Mucosa of gallbladder (tissue), 1 donor: ENCODE measurements at regions not wholly inside any gene's neighbourhood (a gene's known extent, or its start where the extent isn't known, plus 50 kb on each side); places are given as distances from the start of the nearest gene placed in this dataset.

Source experiments
- DNase-seq: peaks from one replicate; pipeline ENCODE4 v3.0.0-alpha.2; 2020; ENCODE audit warnings: low spot score
- donor health status: DM: no; HTN: no; CAD: no.

DNA sequence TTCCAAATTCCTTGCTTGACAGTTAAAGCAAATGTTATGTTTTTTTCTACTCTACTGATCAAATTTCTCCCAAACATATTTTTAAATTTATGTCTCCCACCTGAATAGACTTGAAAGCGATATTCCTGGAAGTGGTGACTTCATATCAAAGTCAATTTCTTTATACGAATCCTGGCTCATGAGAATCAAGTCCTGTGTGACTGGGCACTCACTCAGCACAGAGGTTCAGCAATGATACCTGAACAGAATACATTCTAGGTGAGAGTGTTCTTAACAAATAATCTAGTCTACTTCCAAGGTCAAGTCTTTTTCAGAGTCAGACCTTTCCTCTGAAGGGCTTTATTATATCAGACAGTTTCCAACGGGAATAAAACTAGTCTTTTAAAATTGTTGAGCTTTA, 1070.6 kb downstream of the TRHDE start:
- DNase-seq = no peak

DNA sequence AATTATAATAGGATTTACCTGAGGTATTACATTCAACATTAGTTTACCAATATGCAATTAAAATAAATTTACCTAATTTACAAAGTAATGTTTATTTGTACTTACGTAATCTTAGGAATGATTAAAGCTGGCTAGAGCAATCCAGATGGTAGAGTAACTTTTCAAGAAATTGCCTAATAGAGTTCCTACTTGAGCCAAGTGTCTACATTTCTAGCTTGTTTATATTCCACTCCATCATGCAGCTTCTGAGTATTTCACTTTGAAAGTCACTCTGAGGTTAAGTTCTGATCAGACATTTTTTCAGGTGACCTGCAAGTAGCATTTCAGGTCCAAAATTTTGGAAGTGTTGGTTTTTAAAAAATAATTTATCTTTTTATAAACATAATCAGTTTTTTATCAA, 1080.7 kb downstream of the TRHDE start:
- no peak for DNase-seq

DNA sequence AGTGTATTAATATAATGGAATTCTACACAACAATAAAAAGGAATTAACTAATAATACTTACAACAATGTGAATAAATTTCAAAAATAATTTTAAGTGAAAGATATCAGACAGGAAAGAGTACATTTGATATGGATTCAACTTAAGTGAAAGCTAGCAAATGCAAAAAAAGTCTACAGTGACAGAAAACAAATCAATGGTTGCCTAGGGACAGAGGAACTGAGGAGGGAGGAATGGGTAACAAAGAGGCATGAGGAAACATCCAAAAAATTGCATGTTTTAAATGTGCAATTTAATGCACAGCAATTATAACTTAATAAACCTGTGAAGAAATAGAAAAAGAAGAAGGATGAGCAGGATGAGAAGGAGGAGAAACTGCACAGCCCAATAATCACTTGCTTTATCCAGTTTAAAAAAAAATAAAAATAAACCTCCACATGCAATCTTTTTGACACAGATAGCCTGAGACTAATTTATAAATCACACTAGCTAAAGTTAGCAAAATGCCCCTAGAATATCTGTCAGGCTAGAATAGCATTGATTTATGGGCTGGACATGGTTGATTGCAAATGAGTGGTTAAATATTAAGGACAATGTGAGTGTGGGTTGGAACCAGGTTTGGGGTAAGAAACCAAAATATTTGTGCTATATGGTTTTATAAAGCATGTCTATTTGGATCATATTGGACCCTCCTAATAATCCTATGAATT, 1089.1 kb downstream of the TRHDE start:
- no peak for DNase-seq

DNA sequence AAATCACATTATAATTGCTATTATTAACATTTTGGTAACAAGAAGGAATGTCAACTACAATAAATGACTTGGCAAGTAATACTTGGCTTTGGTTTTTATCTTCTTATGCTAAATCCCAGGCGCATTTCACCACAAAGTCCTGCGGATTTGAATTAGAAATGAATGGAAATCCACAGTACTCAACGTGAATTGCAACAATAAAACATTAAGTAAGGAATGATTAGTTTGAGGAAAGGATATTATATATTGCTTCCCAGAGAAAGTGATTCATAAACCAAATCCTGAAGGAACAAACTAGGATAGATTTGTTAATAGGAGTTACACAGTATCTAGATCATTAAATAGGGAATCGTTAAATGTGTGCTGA, 1089.7 kb downstream of the TRHDE start:
- DNase-seq = no peak

DNA sequence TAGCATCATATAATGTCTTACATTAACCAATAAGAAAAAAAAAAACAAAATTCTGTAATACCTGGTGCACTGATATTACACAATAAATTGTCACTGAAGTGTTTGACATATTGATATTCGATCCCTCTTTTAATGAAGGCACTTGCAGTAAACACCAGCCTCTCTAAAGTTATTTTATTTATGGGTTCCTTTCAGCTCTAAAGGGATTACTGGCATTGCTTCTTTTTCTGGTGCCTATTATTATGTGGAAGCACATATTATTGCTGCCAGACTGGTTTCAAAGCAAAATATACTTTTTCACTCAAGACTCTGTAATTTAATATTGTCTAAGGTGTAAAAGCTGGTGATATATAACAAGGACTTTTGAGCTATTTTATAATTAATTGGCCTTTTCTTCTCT, 1090.5 kb downstream of the TRHDE start:
- no peak for DNase-seq

DNA sequence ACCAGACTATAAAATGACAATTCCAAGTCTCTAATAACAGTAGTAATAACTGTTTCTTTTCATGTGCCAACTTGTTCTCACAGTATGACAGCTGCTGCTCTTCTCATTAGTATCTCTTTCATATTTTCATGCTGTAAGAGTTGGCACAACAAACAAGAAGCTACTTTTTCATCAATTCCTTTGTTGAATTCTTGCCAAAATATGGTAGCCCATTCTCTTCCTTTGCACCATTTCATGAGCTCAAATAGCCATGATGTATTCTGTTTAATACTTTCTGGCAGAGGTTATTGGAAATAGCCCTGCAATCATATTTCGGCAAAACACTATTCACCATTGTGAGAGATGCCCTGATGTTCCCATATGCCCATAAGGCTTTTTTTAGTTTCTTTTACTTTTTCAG, 1100.7 kb downstream of the TRHDE start:
- DNase-seq = no peak

DNA sequence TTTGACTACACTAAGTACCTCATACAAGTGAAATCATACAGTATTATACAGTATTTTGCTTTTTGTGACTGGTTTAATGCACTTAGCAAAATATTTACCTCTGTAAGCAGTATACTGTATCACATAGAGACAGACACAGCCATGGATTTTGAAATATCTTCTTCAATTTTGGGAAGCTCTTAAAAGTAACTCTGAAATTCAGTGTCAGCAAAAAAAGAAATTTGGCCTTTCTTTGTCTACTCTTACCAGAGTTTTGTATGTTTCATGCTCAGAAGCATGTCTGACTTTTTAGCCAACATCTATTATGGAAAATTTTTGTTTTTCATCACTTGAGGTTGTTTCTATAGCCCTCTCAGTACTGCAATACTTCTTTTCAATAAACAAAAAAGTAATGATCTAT, 1102.2 kb downstream of the TRHDE start:
- DNase-seq = no peak

DNA sequence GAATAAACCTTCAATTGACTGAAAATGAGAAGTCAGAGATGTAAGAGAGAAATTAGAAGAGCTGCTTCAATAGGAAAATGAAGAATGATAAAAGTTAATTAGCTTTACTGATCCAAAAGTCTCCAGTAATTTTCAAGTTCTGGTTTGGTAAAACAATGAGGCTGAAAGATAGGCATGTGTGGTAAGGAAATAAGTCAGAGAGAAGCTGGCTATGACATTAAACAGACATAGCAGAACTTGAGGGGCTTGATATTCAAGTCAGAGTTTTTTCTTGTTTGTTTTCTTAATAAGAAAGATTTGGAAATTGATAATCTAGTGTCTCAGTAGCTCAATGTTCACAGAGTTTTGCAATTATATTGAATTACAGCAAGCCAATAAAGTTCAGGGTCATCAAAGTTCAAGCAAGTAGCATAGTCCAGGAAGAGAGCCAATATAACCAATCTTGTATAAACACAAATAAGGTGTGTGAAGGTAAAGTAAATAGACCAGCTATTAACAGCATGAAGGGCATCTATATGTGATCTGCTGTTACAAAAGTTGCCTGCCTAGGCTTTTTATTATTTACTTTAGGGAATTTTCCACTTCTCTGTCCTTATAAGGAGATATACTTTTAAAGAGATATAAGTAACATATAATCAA, 1111.5 kb downstream of the TRHDE start:
- DNase-seq = no peak

DNA sequence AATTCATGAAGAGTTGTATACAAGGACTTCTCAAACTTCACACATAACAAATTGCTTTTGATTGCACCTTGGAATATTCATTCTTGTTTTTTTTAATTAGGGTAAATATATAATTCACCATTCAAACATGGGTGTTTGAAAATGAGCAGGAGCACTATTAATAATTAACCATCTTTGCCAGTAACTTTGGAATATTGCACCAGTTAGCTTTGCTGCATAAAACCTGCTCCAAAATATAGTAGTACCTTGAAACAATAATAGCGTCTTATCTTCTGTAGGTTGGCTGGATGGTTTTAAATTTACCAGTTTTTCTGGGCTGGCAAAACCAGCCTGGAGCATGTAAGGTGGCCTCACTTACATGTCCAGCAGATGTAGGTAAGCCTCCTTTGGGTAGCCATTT, 1112.4 kb downstream of the TRHDE start:
- DNase-seq = no peak

DNA sequence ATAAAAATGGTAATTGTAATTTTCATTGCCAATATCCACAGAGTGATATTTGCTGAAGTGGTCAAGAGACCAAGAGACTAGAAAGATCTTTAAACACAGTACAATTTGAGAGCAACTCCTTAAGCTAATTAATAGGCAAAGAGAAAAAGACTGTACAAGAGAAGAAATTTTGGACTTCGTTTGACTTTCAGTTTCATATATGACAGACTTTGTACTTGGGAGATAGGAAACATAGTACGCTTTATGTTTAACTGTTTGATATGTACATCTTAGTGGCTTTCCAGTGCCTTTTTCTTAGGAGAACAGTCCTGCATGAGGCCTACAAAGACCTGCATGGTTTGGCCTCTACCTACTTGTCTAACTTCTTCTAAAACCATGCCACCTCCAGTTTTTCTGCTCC, 1118.1 kb downstream of the TRHDE start:
- no peak for DNase-seq

DNA sequence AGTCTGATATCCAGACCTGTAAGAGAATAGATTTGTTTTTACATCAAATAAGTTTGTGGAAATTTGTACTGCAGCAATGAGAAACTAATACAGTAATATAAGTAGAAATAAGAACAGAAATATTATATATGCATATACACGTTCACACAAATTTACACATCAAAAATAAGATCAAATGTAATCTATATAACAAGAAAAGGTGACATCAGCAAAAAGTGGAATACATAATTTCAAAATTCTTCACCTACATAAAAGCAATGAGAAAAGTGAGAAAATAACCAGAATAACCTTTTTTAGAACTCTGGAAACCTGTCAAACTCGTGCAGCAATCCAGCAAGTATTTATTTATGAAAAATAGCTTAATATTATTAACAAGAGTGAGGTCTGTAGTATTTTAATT, 1124.6 kb upstream of the ATXN7L3B start:
- no peak for DNase-seq

DNA sequence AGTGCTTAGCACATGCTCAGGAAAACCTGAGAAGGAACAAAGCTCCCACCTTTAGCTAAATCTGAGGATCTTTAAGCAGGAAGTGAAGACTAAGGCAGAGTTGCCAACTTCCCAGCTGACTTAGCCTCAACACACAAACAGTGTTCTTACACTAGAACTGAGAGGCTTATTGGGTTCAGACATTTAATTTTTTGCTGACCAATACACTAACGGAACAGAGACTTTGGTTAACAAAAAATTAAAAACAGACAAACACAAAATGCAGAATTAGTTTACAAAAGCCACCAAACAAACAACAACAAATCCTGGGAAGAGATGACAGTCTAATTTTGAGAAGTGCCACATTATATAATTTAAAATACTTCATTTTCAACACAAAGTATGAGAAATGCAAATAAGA, 1123.7 kb upstream of the ATXN7L3B start:
- DNase-seq = no peak

DNA sequence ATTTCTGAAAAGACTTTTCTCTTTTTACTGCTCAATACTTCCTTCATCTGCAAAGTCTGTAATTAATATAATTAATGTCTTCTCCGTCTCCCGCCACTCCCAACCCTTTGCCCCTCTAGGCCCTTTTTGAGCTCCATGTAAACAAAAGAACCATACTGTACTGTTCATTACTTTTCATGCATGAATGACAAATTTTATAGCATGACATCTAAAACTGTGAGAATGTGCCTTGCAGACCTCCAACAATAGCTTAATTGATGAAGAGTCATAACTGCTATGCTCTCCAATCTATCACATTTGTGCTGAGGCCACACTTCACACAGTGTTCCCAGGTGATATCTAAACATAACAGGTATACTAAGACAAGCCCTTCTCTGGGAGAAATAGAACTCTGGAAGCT, 1122.7 kb upstream of the ATXN7L3B start:
- DNase-seq = no peak

DNA sequence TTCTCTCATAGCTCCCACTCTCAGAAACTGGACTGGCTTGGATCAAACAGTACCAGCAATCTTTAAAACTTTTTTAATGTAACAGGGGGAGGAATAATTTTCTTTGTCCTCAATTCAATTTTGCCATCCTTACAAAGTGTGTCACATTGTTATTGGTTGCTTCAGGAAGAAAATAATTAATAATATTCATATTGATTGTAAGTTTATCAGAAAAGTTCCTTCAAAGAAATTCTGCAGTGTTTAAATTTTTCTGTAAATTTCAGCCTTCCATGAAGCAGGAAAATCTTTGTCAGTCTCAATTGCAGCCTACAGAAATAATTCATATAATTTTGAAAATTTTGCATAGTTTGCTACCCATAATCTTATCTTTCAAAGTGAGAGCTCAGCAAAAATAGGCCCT, 1119.1 kb upstream of the ATXN7L3B start:
- no peak for DNase-seq

DNA sequence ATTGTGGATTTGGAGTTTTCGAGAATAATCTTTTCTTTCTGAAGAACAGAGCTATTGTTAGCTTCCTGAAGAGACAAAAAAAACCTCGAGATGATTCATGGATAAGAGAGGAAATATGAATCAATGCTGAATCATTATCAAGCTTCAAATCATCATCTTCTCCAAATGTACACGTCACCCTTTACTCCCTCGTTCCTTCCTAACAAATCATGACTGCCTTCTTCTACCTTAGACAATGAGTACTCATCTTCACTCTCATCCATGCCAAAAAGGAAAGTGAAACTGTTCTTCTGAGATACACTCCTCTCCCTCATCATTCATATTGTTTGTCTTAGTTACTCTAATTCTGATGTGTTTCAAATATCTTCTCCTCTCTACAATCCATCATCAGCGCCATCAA, 1115.8 kb upstream of the ATXN7L3B start:
- no peak for DNase-seq

DNA sequence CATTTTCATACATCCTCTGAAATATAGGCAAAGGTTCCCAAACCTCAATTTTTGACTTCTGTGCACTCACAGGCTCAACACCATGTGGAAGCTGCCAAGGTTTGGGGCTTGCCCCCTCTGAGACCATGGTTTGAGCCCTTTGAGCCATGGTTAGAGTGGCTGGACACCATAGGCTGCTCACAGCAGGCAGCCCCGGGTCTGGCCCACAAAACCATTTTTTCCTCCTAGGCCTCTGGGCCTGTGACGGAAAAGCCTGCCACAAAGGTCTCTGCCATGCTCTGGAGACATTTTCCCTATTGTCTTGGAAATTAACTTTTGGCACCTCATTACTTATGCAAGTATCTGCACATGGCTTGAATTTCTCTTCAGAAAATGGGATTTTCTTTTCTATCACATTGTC, 1113.2 kb upstream of the ATXN7L3B start:
- DNase-seq = no peak

DNA sequence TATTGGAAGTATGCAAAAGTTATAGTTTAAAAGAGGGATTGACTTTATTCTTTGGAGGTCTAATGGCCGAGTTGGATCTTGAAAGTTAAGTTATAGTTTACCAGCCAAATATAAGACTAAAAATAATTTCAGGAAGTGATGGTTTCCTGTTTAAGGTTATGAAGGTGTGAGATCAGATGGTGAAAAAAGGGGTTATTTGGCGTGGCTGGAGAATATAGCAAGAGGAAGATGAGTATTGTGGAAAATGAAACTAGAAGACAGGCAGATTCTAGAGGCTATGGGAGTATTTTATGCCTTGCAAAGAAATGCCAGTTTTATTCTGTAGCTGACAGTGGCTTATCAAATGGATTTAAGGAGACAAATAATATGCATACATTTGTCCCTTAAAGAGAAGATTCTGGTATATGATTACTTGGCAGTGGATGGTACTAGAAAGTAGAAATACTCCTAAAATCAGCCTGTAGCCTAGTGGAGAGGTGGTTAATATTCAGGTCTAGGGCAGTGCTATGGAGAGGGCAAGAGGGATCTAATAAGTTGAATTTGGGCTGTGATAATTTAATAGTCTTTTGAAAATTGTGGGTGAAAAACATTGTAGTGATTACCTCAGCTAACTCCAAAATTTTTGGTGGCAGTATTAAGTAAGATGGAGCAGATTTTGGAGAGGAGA, 1091.8 kb upstream of the ATXN7L3B start:
- DNase-seq = no peak

DNA sequence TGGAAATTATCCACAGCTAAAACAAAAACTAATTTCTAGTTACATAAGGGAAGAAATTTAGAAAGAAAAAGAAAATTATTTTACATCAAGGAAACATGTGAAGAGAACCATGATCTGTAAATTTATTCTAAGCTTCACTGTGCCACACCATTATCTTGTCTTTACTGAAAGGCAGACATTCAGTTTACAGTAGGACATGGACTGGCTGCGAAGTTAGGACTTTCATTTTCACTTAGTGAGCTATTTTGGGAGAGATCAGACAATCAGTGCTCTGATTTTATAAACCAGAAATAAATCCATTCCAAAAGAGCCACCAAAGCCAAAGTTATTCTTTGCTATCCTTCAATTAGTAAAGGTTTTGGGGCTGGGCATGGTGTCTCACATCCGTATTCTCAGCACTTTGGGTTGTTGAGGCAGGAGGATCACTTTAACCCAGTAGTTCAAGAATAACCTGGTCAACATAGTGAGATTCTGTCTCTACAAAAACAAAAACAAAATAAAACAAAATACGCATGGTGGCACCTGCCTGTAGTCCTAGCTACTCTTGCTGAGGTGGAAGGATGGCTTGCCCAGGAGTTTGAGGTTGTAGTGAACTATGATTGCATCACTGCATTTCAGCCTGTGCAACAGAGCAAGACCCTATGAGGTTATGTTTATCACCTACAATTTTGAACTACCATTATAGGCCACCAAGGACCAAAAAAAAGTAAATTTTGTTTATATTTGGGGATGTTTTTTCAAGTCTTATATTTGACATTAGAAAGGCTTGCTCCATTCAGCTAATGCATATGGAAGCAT, 1084.8 kb upstream of the ATXN7L3B start:
- no peak for DNase-seq

DNA sequence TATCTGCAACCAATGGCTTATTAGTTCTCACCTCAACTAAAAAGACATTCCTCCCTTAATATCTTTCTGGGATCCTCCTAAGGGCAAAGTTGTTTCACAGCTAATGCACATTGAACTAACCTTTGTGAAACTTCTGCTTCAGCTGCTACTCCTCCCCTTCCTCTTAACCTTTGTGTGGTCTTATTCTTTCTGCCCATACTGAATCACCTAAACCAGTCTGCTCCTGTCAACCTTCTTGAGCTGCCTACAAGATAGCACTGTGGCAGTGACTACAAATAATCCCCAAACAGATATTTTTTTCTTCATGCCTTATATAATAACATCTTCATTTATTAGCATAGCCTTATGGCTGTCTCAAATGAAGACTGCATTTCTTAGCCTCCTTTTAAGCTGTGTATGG, 1077.4 kb upstream of the ATXN7L3B start:
- no peak for DNase-seq

DNA sequence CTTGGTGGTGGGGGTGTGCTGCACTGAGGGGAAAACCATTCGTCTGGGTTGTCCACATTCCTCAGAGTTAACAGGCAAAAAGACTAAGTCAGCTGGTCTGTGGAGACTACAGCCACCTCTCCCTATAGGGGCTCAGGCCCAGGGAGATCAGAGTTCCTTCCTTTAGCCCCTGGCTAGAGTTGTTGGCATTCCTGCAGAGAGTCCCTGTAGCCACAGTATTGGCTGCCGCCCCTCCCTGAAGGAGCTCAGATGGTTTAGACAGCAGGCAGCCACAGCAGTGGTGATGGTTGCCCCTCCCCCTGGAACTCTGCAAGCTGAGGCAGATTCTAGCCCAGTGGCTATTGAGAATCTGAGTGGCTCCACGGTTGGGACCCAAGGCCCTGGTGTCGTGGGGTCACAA, 1072.5 kb upstream of the ATXN7L3B start:
- no peak for DNase-seq

DNA sequence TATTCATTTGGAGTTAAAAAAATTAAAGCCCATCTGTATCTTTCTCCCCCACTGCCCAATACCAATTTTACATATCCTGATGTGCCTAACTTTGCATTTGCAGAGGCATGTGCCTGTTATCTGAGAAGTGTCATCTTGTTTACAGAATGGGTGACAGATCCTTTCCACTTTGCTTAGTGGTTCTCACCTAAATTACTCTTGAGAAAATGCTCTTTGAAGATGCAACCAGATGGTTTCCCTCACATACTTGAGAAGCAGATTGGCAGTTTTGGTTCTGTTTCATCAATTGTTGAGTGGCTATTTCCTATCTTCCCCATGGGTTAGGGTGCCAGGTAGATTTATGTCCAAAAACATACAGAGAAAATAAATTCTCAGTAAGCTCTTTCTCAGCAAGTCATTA, 1051.4 kb upstream of the ATXN7L3B start:
- DNase-seq = no peak

DNA sequence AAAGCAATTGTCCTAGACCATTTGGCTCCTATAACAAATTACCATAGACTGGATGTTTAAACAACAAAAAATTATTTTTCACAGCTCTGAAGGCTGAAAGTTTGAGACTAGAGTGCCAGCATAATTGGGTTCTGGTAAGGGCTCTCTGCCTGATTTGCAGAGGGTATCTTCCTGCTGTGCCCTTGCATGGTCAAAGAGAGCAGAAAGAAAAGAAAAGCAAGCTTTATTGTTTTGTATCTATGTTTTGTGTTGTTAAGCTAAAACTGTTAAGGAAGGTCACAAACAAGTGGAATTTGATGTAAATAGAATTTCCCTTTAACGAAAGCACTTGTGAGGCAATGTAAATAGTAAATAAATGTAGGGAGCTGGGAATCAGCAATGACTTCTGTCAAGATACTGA, 1031.0 kb upstream of the ATXN7L3B start:
- DNase-seq = no peak

DNA sequence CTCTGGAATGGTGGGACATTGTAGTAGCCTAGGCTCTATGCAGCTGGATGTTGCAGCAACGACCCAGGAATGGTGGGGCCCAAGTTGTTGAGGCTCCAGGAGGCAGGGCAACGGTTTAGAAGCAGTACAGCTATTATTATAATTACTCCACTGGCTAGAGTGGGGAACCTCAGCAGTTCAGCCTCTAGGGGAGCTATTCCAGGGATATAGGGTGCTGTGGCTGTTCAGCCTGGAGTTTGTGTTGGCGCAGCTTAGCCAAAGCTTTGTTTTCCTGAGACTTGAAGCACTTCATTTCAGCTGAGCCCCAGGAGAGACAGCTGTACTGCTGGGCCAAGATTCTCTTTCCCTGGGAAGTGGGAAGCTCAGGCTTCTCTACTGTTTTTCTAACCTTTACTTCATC, 1023.0 kb upstream of the ATXN7L3B start:
- DNase-seq = no peak
